ENCODE measurements at regions not wholly inside any gene's neighbourhood (a gene's known extent, or its start where the extent isn't known, plus 50 kb on each side); places are given as distances from the start of the nearest gene placed in this dataset.
"Not testable (repeated sequence)": the region's sequence is repeated elsewhere in the genome, so short reads cannot be mapped to it uniquely, and the experiment has no call there.

- FAIRE-seq = not testable (repeated sequence)
These were observed 72.9 kb downstream of the NPIPB11 start for GRCh38 chr16:29333492-29334097.

GRCh38 chr16:29330623-29331022, 75.9 kb downstream of the NPIPB11 start:
- DNase-seq (ENCODE audit: insufficient read length, low spot score); FAIRE-seq: not testable (repeated sequence)

More at GRCh38 chr16:29333492-29334097, 72.9 kb downstream of the NPIPB11 start:
- DNase-seq (ENCODE audit: insufficient read length, low spot score) = not testable (repeated sequence)

DNA sequence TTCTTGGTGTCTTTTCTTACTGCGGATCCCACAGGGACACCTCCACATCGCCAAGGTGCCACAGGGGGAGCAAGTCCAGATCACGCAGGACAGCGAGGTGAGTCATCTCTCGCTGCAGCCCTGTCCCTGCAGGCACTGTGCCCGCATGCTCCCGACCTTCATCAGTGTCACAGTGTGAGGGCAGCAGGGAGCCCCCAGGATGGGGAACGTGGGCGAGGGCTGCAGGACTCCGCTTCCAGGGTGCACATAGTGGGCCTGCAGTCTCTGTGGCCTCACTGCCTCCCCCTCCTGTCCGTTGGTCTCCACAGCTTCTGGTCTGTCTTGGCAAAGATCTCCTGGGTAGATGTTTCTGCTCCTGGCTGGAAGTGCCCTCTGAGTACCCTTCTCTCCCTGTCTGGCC, 78.0 kb downstream of the NPIPB11 start:
- DNase-seq (ENCODE audit: insufficient read length, low spot score); FAIRE-seq: not testable (repeated sequence)

- FAIRE-seq = not testable (repeated sequence)
These were observed 78.7 kb downstream of the NPIPB11 start for GRCh38 chr16:29327631-29328408.

DNA sequence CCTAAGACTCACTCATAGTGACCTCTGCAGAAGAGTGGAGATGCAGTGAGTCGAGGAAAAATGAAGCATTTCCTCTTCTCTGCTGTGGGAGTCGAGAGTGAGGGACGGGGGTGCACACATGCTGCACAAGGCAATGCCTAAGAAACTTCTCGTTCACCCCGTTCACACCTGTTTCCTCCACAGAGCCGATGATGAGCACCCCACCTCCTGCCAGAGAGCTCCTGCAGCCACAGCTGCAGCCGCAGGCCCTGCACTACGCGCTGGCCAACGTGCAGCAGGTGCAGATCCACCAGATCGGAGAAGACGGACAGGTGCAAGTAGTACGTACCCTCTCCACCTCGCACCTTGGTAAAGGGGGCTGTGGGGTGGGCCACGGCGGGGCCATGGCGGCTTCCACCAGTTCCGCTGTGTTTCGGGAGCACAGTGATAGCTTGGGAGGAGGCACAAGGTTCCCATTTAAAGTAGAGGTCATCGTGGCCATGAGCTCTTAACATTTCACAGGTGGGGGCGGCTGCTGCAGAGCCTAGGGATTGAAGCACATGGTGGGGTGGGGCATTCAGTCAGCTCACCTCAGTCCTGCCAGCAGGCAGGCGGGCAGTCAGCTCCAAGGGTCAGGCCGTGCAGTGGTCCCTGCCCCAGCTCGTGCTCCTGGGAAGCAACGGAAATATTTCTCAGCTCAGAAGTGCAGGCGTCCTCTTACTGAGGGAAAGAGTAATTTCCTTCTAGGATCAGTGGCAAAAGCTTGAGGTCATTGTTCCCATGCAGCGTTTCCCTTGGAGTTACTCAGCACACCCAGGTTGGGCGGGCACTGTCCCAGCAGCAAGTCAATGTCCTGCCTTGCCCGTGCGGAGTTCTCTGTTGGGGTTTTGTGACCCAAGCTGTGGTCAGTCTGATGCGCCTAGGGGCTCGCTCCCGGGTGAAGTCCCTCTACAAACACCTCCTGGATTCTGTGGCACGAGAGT, 80.1 kb downstream of the NPIPB11 start:
- FAIRE-seq; DNase-seq (ENCODE audit: insufficient read length, low spot score): not testable (repeated sequence)

More at GRCh38 chr16:29327631-29328408, 78.7 kb downstream of the NPIPB11 start:
- not testable (repeated sequence) for DNase-seq (ENCODE audit: insufficient read length, low spot score)

GRCh38 chr16:29323725-29324124, 82.8 kb downstream of the NPIPB11 start:
- FAIRE-seq = not testable (repeated sequence)

DNA sequence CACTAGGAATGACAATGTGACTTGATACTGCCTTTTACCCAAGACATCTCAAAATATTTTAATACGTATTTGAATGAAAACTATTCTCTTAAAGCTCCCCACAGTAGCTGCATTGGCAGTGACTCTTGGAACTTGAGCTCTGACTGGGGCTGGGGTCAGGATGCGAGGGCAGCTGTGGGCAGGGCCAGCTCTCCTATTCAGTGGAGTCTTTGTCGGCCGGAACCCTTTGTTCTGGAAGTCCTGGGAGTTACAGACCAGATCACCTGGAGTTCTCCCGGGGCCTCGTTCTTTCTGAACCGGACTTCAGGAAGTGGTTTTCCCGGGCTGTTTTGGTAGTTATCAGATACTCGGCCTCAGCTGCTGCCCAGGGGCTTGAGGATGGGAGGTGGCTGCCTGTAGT, 84.9 kb downstream of the NPIPB11 start:
- FAIRE-seq (no peak), DNase-seq (ENCODE audit: insufficient read length, low spot score) (no peak)

More at GRCh38 chr16:29323725-29324124, 82.8 kb downstream of the NPIPB11 start:
- not testable (repeated sequence) for DNase-seq (ENCODE audit: insufficient read length, low spot score)

- FAIRE-seq (no peak), DNase-seq (ENCODE audit: insufficient read length, low spot score) (no peak)
These were observed 85.5 kb downstream of the NPIPB11 start for GRCh38 chr16:29321000-29321393.

DNA sequence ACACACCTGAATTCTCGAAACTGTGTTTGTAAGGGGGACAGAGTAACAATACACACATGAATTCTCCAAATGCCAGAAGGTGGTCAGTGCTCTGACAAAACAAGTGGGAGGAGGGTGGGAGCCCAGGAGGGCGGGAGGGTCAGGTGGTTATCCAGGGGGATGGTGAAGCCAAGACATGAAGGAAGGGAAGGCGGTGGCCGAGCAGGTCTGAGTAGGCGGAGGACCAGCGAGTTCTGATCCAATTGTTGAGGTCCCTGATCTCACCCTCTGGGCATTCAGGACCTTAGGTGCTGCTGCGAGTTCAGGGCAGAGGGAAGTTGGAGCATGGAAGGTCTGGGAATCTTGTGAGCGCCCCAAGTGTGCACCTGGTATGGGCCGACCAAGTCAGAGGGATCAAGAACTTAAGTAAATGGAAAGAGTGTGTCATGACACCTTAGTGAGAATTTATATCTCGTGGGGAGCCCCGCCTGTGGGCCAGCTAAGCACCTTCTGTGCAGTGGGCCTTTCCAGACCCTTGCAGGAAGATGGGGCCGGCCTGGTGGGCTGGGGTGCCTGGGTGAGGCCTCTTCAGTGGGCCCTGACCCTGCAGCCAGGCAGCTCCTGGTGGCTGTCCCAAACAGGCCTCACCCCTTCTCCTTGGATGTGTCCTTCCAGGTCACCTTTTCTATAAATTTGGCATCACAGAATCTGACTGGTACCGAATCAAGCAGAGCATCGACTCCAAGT, 86.1 kb downstream of the NPIPB11 start:
- DNase-seq (ENCODE audit: insufficient read length, low spot score) (no peak), FAIRE-seq (no peak)

- FAIRE-seq (no peak), DNase-seq (ENCODE audit: insufficient read length, low spot score) (no peak)
These were observed 86.8 kb downstream of the NPIPB11 start for GRCh38 chr16:29319726-29320125.

DNA sequence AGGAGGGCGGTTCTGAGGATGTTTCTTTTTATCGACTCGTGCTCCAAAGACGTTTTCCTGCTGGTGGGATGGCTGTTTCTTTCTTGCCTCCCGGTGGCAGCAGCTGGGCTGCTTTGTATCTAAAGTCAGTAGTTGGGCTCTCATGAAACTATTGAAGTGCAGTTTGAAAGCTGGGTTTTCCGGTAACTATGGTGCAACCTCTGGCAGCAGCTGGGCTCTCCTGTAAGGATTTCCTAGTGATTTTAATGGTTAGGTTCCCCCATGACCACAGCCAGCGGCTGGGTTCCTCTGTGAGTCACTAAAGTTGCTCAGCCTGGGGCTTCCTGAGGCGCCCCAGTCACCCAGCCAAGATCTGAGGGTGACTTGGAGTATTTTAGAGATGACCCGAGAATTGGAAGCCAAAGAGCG, 87.9 kb downstream of the NPIPB11 start:
- not testable (repeated sequence) for FAIRE-seq; DNase-seq (ENCODE audit: insufficient read length, low spot score)

GRCh38 chr16:29318037-29318436, 88.5 kb downstream of the NPIPB11 start:
- DNase-seq (ENCODE audit: insufficient read length, low spot score) = no peak
- FAIRE-seq = no peak

DNA sequence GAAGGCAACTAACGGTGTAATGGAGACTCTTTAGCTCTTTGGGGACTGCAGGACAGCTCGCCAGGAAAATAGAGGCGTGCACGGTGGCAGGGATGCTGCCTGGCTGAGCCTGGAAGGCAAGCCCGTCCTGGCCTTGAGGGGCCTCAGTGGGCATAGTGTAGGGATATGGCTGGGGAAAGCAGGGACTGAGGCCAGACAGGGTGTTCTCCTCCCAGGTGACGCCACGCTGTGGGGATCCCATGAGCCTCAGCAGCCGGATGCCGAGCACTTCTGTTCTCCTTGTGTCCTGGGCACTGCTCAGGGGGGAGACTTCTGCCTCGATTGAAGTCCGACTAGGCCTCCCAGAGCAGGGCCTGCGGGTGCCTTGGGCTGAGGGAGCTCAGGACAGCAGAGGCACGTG, 89.2 kb downstream of the NPIPB11 start:
- FAIRE-seq (no peak), DNase-seq (ENCODE audit: insufficient read length, low spot score) (no peak)

- DNase-seq (ENCODE audit: insufficient read length, low spot score) (no peak), FAIRE-seq (no peak)
These were observed 89.7 kb downstream of the NPIPB11 start for GRCh38 chr16:29316761-29317183.

DNA sequence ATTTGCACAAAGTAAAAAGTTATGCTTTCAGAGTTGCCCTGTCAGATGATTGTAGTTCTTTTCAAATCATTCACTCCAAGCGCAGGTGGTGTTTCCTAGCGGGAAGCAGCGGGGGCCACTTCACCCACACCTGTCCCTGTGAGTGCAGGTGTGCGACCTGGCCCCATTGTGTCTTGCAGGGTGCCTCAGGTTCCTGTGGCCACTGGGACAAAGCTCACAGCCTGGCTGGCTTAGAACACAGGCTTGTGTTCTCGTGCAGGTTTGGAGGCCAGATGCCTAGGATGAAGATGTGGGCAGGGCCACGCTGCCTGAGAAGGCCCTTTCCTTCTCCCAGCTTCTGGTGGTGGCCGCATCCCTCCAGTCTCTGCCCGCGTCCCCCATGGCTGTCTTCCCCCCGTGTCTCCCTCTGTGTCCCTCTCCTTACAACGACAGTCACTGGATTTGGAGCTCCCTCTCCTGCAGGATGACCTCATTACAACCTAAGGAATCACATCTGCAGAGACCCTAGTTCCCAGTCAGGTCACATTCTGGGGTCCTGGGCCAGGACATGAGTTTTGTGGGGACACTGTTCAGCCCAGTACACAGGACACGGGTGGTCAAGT, 90.5 kb downstream of the NPIPB11 start:
- DNase-seq (ENCODE audit: insufficient read length, low spot score) = no peak
- FAIRE-seq = no peak

- FAIRE-seq (no peak), DNase-seq (ENCODE audit: insufficient read length, low spot score) (no peak)
These were observed 91.5 kb downstream of the NPIPB11 start for GRCh38 chr16:29315046-29315445.

DNA sequence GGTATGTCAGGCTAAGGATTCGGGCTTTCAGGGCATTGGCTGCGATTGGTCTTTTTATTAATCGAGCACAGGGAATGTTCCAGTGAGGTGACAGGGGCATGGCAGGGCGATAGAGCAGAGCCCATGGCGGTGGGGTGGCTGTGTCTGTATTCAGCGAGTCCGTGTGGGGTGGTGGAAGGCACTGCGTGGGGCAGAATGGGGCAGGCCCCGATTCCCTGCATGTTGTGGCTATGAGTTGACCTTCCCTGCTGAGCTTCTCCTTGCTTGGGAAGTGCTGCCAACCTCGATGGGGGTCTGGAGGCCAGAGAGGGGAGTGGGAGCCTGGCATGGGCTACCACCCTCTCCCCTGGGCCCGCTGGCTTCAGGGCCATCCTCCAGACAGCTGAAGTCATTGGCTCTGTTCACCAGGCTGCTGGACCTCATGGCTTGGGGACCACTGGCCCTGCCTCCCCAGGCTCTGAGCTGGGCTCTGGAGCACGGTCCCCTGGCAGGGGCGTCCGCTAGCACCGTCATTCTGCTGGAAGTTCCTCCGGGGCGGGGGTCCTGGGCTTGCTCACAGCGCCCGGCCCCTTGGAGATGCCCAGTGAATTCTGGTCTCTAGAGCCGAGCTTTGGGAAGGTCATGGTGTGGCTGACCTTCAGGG, 92.1 kb downstream of the NPIPB11 start:
- no peak for FAIRE-seq
- no peak for DNase-seq (ENCODE audit: insufficient read length, low spot score)

DNA sequence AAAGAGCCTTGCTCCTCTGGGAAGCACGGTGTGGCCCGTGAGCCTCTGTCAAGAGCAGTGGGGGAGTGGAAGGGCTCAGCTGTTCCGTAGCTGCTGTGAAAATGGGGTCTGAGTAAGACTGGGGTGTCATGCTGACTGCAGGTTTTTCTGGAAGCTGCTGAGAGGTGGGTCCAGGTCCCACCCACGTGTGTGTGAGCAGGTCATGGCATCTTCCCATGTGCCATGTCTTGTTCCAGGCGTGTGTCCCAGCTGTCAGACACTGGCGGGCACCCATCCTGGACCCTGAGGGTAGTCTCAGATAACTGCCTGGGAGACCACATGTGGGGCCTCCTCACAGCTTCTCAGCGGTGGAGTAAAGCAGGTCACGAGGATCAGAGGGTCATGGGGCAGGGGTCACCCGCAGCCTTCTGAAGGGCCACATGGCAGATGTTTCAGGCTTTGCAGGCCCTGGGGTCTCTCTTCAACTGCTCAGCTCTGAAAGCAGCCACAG, 92.9 kb downstream of the NPIPB11 start:
- no peak for FAIRE-seq
- DNase-seq (ENCODE audit: insufficient read length, low spot score) = no peak

Data from HTR-8/SVneo (cell line).